BE2C (cell line): ENCODE measurements at regions not wholly inside any gene's neighbourhood (a gene's known extent, or its start where the extent isn't known, plus 50 kb on each side); places are given as distances from the start of the nearest gene placed in this dataset.

Experiments
- DNase-seq: peaks from one replicate; pipeline ENCODE4 v3.0.0-alpha.2; 2020
- H3K27me3 ChIP-seq: fragments of 250-450 bp; sonication (Bioruptor Pico); 2 replicates; pipeline ENCODE4 v1.5.1; 2020; ENCODE audit warnings: mild to moderate bottlenecking
- H3K36me3 ChIP-seq: fragments of 250-450 bp; sonication (Bioruptor Pico); 2 replicates; pipeline ENCODE4 v1.5.1; 2020; ENCODE audit warnings: mild to moderate bottlenecking
- H3K4me1 ChIP-seq: fragments of 250-450 bp; sonication (Bioruptor Pico); 2 replicates; pipeline ENCODE4 v1.5.1; 2020
- H3K4me3 ChIP-seq: 2 replicates; pipeline ENCODE4 v1.5.1; 2011; ENCODE audit warnings: low read depth, low read length
- H3K9me3 ChIP-seq: fragments of 250-450 bp; sonication (Bioruptor Pico); 2 replicates; pipeline ENCODE4 v1.5.1; 2020
- TF ChIP-seq, protein P1 (sequence below): IDR thresholded peaks from 2 replicates; pipeline ENCODE4 v1.5.1; 2012; ENCODE audit warnings: mild to moderate bottlenecking, low read depth, low read length

DNA sequence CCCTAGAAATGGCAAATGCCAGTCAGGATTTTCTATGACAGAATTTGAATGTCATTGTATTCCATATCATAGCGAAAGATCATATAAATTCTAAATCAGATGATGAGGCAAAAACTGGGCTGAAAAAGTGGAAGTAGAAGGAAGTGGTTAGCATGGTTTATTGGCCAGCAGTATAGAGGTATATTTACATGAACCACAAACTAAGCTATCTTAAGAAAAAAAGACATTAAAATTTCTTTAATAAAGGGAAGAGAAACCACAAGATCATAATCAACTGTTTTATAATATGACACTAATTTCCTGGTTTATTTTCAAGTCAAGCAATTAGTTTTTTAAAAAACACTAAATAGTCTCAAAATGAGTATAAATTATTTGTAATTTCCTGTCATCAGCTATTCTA, 123.2 kb upstream of the LRP1B start:
- Histone ChIP-seq H3K4me3 (no peak overlapping the region), H3K4me1 (no peaks in the 10 kb centered on the region), H3K27me3 (no peaks in the 10 kb centered on the region), H3K9me3 (no peaks in the 10 kb centered on the region), H3K36me3 (no peaks in the 10 kb centered on the region)
- no peak for DNase-seq
- TF ChIP-seq, protein P1, sequence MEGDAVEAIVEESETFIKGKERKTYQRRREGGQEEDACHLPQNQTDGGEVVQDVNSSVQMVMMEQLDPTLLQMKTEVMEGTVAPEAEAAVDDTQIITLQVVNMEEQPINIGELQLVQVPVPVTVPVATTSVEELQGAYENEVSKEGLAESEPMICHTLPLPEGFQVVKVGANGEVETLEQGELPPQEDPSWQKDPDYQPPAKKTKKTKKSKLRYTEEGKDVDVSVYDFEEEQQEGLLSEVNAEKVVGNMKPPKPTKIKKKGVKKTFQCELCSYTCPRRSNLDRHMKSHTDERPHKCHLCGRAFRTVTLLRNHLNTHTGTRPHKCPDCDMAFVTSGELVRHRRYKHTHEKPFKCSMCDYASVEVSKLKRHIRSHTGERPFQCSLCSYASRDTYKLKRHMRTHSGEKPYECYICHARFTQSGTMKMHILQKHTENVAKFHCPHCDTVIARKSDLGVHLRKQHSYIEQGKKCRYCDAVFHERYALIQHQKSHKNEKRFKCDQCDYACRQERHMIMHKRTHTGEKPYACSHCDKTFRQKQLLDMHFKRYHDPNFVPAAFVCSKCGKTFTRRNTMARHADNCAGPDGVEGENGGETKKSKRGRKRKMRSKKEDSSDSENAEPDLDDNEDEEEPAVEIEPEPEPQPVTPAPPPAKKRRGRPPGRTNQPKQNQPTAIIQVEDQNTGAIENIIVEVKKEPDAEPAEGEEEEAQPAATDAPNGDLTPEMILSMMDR = no peak

DNA sequence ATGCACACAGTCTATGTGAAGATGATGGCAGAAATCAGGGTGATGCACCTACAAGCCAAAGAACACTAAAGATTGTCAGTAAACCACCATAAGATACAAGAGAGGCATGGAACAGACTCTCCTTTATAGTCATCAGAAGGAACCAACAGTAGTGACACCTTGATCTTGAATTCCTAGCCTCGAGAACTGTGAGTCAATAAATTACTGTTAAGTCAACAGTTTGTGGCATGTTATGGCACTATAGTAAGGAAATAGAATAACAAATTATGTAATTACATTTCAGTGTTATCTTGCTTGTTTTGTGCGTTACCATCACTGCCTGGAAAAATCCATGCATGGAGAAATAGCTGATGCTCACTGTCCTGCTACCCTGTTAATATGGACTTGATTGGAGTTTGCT, 110.2 kb upstream of the LRP1B start:
- no peaks in the 10 kb centered on the region for H3K36me3 ChIP-seq
- H3K27me3 ChIP-seq = no peaks in the 10 kb centered on the region
- TF ChIP-seq, protein P1 = no peak
- H3K9me3 ChIP-seq = no peaks in the 10 kb centered on the region
- no peaks in the 10 kb centered on the region for H3K4me1 ChIP-seq
- no peak overlapping the region for H3K4me3 ChIP-seq
- DNase-seq = no peak

DNA sequence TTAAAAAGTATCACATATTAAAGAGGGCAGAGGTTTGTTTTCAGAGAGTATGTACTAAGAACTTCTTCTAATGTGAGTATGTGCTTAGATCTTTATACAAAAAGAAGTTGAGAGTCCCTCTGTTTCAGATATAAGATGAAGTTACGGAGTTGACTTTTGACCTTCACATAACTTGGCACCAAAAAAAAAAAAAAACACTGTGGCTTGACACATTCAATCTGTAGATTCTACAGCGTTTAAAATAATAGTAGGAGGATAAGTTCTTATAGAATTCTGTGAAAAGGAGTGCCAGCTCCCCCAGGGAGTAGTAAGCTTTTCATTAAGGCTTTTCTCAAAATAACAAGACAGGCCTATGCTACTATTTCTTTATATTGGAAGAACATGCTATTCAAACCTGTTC, 105.4 kb upstream of the LRP1B start:
- H3K9me3 ChIP-seq = no peaks in the 10 kb centered on the region
- DNase-seq = no peak
- H3K27me3 ChIP-seq = no peaks in the 10 kb centered on the region
- H3K4me1 ChIP-seq = no peaks in the 10 kb centered on the region
- TF ChIP-seq, protein P1 = no peak
- H3K4me3 ChIP-seq = no peak overlapping the region
- no peaks in the 10 kb centered on the region for H3K36me3 ChIP-seq

DNA sequence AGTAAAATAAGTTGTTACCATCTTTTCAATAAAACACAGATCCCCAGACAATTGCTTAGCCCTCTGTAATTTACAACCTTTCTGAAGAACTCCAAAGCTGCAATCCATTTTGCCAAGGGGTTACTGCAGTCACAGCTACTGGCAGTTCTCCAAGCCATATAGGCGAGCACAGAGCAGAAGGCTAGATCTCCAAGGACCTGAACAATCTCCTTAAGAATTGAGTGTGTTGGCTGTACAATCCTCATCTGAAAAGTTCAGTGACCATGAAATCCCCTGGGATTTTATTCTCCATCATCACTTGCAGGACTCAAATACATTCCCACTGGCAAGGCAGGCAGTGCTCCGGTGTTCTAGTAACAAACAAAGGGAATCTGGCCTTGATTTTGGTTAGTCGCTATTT, 103.9 kb upstream of the LRP1B start:
- DNase-seq = no peak
- Histone ChIP-seq H3K4me1 (no peaks in the 10 kb centered on the region), H3K36me3 (no peaks in the 10 kb centered on the region), H3K9me3 (no peaks in the 10 kb centered on the region), H3K27me3 (no peaks in the 10 kb centered on the region), H3K4me3 (no peak overlapping the region)
- TF ChIP-seq, protein P1 = no peak

DNA sequence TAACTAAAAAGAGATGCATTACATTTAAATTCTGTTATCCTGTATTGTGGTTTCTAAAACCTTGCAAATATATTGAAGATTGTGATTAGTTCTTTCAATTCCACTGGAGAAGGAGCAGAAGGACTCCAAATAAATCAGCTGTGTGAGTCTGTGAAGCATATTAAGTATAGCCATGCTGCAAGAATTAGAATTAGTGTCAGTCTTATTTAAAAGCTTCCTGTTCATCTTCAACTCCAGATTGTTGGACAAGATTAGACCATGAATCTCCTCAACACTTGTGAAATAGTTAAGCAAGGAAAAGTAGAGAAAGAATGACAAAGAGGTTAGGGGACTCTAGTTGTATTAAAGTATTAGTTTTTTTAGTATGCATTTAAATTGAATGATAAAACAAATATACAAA, 92.5 kb upstream of the LRP1B start:
- TF ChIP-seq, protein P1 = no peak
- no peak for DNase-seq
- Histone ChIP-seq H3K36me3 (no peaks in the 10 kb centered on the region), H3K4me1 (no peaks in the 10 kb centered on the region), H3K4me3 (no peak overlapping the region), H3K9me3 (no peaks in the 10 kb centered on the region), H3K27me3 (no peaks in the 10 kb centered on the region)

DNA sequence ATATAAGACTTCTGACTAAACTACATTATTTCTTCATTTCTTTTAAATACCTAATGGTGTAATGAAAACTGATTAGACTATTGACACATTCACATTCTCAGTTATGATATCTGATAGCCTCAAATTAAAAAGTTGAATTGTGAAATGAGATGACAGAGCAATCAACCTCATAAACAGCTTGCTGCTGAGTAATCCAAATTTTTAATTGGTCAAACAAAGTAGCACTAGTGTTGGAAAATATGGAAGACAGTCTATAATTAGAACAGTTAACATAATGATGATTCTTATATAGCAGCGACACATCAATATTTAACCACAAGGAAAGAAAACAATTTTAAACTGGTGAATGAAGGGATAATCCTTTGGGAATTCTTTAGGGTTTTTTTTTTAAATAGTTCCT, 91.9 kb upstream of the LRP1B start:
- H3K27me3 ChIP-seq = no peaks in the 10 kb centered on the region
- TF ChIP-seq, protein P1 = no peak
- H3K4me1 ChIP-seq = no peaks in the 10 kb centered on the region
- DNase-seq = no peak
- no peak overlapping the region for H3K4me3 ChIP-seq
- H3K36me3 ChIP-seq = no peaks in the 10 kb centered on the region
- no peaks in the 10 kb centered on the region for H3K9me3 ChIP-seq
